Epithelial cell of proximal tubule (primary cell): ENCODE measurements at regions not wholly inside any gene's neighbourhood (a gene's known extent, or its start where the extent isn't known, plus 50 kb on each side); places are given as distances from the start of the nearest gene placed in this dataset.

Source experiments
- DNase-seq: peaks from one replicate; pipeline ENCODE4 v3.0.0-alpha.2; 2011; ENCODE audit warnings: low read depth
- H3K4me3 ChIP-seq: 2 replicates; pipeline ENCODE4 v1.5.1; 2011; ENCODE audit warnings: low read depth, mild to moderate bottlenecking, low read length
- TF ChIP-seq, protein P1 (sequence below): conservative IDR thresholded peaks from 2 replicates; pipeline ENCODE4 v1.5.1; 2012; ENCODE audit warnings: low read depth, mild to moderate bottlenecking, low read length

DNA sequence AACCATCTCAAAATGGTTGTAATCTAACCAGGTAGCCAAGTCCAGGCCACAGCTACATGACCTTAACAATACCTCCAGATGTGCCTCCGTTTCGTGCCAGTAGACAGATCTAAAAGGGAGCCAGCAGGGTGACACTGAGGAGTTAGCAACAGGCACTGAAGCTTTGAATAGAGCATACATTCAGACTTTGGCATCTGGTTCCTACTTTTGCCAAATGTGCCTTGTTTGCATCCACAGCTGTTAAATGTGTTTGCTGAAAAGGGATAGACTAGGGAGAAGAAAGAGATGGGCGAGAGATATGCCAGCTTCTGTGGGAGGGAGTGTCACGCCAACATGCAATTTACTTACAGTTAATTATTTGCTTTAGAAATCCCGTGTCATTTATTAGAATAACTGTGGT, 1433.9 kb upstream of the CADM2 start:
- TF ChIP-seq, protein P1, sequence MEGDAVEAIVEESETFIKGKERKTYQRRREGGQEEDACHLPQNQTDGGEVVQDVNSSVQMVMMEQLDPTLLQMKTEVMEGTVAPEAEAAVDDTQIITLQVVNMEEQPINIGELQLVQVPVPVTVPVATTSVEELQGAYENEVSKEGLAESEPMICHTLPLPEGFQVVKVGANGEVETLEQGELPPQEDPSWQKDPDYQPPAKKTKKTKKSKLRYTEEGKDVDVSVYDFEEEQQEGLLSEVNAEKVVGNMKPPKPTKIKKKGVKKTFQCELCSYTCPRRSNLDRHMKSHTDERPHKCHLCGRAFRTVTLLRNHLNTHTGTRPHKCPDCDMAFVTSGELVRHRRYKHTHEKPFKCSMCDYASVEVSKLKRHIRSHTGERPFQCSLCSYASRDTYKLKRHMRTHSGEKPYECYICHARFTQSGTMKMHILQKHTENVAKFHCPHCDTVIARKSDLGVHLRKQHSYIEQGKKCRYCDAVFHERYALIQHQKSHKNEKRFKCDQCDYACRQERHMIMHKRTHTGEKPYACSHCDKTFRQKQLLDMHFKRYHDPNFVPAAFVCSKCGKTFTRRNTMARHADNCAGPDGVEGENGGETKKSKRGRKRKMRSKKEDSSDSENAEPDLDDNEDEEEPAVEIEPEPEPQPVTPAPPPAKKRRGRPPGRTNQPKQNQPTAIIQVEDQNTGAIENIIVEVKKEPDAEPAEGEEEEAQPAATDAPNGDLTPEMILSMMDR: no peak
- DNase-seq: no peak
- H3K4me3 ChIP-seq: no peak overlapping the region

DNA sequence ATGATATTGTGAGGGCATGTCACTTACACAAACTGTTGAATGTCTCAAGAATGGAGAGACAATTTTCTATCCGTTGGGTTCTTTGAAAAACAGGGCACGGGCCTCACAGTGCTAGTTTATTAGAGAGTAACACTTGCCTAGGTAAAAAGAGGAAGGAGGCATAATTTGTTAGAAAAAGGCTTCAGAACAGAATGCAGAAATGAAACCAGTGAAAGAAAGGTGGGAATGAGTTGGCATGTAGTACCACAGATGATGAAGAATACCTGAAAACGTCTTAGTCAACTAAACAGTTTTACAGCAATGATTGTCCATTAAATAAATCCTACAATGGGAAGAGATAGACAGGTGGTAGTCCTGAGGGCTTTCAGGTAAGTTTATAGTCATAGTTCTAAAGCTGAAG, 1399.7 kb upstream of the CADM2 start:
- TF ChIP-seq, protein P1: no peak
- H3K4me3 ChIP-seq: no peak overlapping the region
- no peak for DNase-seq

DNA sequence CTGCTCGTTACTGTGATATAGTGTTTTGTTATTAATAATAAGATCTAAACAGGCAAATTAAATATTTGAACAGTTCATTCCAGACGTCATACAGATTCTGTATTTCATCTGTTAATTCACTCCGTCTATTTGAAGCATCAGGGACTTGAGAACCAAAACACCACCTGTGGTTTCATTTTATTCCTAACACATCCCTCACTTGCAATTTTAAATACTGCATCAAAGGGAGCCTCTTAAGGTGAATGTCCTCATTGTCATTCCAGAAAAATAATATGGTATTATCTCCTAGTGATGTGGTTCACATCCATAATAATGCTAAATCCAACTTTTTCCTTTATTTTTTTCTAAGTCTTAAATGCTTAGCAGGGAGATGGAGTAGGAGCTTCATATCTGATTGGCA, 1390.9 kb upstream of the CADM2 start:
- TF ChIP-seq, protein P1: no peak
- no peak overlapping the region for H3K4me3 ChIP-seq

DNA sequence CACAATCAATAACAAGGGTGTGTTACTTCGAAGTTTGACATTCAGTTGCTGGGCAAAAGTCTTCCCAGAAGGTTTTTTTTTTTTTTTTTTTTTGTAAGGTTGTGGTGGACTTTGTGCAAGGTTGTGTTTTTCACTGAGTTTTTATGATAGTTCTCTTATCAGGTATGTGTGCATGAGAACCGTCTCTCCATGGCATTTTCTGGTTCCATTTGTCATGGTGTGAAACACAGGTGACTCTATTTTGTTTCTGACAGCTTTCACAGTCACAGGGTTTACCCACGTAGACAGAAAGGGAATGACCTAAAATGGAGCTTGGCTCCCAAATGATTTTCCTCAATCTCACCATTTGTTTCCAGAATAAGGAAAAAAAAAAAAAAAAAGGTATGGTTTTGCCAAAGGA, 1377.2 kb upstream of the CADM2 start:
- TF ChIP-seq, protein P1: no peak
- H3K4me3 ChIP-seq: no peak overlapping the region
- no peak for DNase-seq

More for the DNA sequence above, 1390.9 kb upstream of the CADM2 start:
- no peak for DNase-seq

DNA sequence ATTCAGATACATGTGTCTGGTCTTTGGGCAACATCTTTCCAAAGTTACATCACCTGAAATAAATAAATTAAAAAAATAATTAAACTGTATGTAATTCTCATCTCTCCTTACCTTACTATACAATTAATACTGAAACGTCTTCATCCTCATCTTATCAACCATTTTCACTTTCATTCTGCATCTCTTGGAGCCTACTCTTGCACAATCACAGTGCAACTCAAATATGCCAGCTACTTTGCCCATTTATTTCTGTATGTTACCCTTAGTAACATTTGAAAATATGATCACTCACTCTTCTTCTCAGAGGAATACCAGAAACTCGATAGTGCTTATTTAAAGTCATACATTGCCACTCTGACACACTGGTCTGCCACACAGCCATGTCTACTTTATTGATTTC, 1357.1 kb upstream of the CADM2 start:
- TF ChIP-seq, protein P1: no peak
- DNase-seq: no peak
- no peak overlapping the region for H3K4me3 ChIP-seq

DNA sequence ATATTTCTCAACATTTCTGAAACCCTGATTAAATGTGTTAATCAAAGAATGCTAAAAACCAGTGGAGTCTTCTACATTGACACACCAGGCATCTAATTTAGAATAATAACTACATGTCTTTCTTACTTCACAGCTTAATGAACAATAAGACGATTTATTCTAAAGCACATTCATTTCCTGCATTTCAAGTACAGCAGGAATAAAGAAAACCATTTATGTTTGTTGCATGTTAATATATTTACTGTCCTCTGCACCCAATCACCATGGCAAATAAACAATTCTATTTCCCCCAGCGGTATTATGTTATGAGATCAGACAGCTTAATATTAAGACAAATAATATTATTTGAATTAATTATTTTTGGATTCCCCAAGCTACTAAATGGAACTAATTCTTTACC, 1336.3 kb upstream of the CADM2 start:
- no peak for DNase-seq
- TF ChIP-seq, protein P1: no peak
- no peak overlapping the region for H3K4me3 ChIP-seq

DNA sequence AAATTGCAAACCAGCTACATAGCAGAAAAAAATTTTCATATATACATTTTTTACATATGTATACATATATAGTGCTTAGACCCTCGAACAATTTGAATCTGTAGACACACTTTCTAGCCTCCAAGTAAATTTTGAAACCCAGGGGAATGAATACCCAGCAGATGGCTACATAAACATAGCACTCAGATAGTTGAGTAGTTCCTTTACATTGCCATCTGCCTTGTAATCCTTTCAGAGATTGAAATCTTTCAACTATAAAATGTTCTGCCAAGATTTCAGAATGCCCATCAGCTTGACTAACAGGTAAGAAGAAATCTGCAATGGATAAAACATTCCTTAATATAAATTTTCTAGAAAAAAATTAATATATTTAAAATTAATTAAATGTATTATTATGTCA, 1333.5 kb upstream of the CADM2 start:
- no peak overlapping the region for H3K4me3 ChIP-seq
- TF ChIP-seq, protein P1: no peak
- DNase-seq: no peak
